NCI-H524 treated with DMSO at 0.1 percent for 48 hours (cell line): ENCODE measurements at regions not wholly inside any gene's neighbourhood (a gene's known extent, or its start where the extent isn't known, plus 50 kb on each side); places are given as distances from the start of the nearest gene placed in this dataset.

Experiments used
- DNase-seq: peaks from one replicate; lab custom pipeline; 2025; lab: John Stamatoyannopoulos, UW

GRCh38 chr4:81627590-81627989, 155.9 kb upstream of the RASGEF1B start:
- DNase-seq: no peak

GRCh38 chr4:81626851-81627250, 155.1 kb upstream of the RASGEF1B start:
- no peak for DNase-seq

- no peak for DNase-seq
Observed at GRCh38 chr4:81625422-81626417, 154.0 kb upstream of the RASGEF1B start.

GRCh38 chr4:81623434-81623833, 151.7 kb upstream of the RASGEF1B start:
- no peak for DNase-seq

- no peak for DNase-seq
Observed at GRCh38 chr4:81622474-81623184, 150.9 kb upstream of the RASGEF1B start.

GRCh38 chr4:81622028-81622427, 150.3 kb upstream of the RASGEF1B start:
- DNase-seq: no peak

- DNase-seq: peak; percentile 32
Observed at GRCh38 chr4:81621490-81621889, 149.8 kb upstream of the RASGEF1B start.

GRCh38 chr4:81620442-81620841, 148.7 kb upstream of the RASGEF1B start:
- DNase-seq: no peak

GRCh38 chr4:81617545-81617944, 145.8 kb upstream of the RASGEF1B start:
- DNase-seq: no peak

GRCh38 chr4:81611221-81611620, 139.5 kb upstream of the RASGEF1B start:
- DNase-seq: no peak

GRCh38 chr4:81609844-81610243, 138.1 kb upstream of the RASGEF1B start:
- no peak for DNase-seq

GRCh38 chr4:81607950-81608349, 136.2 kb upstream of the RASGEF1B start:
- peak; percentile 7 for DNase-seq

GRCh38 chr4:81606801-81607501, 135.2 kb upstream of the RASGEF1B start:
- DNase-seq: no peak

GRCh38 chr4:81606166-81606565, 134.5 kb upstream of the RASGEF1B start:
- DNase-seq: no peak

- DNase-seq: peak; percentile 11
Observed at GRCh38 chr4:81605271-81605670, 133.6 kb upstream of the RASGEF1B start.

- DNase-seq: no peak
Observed at GRCh38 chr4:81604683-81605218, 133.0 kb upstream of the RASGEF1B start.

- DNase-seq: no peak
Observed at GRCh38 chr4:81602854-81603253, 131.1 kb upstream of the RASGEF1B start.

- DNase-seq: no peak
Observed at GRCh38 chr4:81601358-81601694, 129.6 kb upstream of the RASGEF1B start.

- DNase-seq: no peak
Observed at GRCh38 chr4:81600520-81601357, 129.0 kb upstream of the RASGEF1B start.

GRCh38 chr4:81599742-81600380, 128.2 kb upstream of the RASGEF1B start:
- DNase-seq: no peak
